NCI-H1417 treated with DMSO at 0.1 percent for 48 hours (cell line): ENCODE measurements at regions not wholly inside any gene's neighbourhood (a gene's known extent, or its start where the extent isn't known, plus 50 kb on each side); places are given as distances from the start of the nearest gene placed in this dataset.
"Not testable (repeated sequence)": the region's sequence is repeated elsewhere in the genome, so short reads cannot be mapped to it uniquely, and the experiment has no call there.

Source experiments
- DNase-seq: peaks from one replicate; lab custom pipeline; 2025; lab: John Stamatoyannopoulos, UW

DNA sequence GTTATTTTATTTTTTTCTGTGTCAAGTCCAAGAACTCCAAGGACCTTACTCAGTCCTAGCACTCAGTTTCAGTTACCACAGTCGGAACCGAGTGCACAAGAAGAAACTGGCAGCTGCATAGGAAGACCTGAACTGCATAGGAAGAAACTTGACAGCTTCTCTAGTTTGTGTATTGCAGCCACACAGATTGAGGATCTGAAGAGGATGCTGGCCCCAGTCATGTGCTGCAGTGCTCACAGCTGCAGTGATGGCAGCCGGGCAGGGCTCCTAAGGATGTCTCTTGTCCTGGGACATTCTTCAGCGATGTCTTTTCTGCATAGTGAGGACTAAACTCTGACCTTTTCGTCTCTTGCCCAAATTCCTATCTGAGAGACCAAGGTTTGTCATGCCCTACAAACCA, 261.2 kb downstream of the STIM2 start:
- no peak for DNase-seq

DNA sequence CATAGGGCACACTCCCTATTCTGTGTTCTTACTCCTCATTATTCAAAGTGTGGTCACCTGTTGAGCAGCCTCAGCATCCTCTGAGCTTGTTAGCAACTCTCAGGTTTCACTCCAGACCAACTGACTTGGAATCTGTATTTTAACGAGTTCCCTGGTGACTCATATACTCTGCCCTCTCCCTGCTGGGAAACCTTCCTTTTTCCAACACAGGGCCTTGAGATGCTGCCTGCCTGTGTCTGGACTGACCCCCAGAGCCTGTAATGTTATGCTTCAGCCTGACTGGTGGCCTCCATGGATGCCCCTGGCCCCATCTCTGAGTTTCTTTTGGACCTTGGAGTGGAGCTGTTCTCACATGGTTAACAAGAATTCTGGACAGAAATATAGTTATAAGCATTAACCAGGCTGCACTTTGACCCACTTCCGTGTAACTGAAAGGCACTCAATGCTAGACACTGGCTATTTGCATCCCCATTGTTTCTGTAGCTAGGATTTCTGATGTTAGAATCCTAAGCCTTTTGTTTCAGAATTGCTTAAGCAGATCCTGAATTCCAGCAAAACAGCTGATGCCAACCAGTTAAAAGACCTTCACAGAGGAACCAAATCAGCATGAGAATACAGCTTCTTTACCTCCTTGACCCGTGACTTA, 262.6 kb downstream of the STIM2 start:
- no peak for DNase-seq

DNA sequence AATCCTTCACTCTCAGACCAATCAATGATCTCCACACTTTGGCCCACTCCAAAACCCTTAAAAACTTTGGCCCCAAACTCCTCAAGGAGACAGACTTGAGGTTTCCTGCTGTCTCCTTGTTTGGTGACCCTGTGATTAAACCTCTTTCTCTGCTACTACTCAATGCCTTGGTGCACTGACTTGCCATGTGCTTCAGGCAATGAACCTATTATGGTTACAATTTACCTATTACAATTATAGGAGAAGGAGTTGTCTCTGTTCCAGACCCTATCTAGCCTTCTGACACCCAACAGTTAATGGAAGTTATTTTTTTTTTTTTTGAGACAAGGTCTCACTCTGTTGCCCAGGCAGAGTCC, 263.1 kb downstream of the STIM2 start:
- DNase-seq: no peak

DNA sequence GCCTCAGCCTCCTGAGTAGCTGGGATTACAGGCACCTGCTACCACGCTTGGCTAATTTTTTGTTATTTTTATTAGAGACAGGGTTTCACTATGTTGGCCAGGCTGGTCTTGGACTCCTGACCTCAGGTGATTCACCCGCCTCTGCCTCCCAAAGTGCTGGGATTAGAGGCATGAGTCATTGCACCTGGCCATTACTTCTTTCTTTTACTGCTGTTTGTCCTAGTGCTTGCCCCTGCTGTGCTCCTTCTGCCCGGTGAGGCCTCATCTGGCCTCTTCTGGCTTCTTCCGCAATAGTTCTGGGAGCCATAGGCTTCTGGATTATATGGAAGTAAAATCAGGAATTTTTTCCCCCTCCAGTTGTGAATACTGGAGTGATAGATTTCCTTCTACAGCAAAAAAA, 266.3 kb downstream of the STIM2 start:
- not testable (repeated sequence) for DNase-seq

DNA sequence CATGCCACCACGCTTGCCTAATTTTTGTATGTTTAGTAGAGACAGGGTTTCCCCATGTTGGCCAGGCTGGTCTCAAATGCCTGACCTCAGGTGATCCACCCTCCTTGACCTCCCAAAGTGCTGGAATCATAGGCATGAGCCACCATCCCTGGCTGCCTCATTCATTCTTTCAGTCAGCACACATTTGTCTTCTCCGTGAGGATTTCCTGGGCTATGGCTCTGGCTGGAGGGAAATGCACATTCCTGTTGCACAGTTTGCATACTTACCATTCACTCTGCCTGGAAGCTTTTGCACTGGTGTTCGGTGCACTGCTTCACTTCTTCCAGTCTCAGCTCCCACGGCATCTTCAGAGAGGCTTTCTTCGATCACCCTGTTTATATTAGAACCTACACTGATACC, 267.8 kb downstream of the STIM2 start:
- DNase-seq: no peak

DNA sequence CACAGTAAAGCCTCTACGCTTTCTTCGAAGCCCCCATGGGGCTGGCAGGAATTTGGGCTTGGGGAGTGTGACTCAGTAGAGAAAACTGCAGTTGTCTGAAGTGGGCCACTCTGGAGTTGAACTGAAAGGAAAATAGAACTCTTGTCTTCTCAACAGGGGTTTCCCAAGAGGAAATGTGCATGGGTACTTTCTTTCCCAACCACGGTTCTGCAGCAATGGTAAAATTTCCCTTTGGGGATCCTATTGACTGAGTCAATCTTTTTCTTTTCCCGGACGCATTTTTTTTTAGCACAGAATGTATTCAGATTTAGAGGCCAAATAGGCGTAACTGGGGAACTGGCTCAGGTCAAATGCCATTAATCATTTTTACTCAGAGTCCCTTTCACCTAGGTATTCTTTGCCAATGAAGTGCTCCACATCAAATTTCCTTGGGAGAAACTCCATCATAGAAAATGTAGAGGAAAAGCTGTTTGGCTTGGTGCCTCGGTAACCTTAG, 269.3 kb downstream of the STIM2 start:
- DNase-seq: no peak

DNA sequence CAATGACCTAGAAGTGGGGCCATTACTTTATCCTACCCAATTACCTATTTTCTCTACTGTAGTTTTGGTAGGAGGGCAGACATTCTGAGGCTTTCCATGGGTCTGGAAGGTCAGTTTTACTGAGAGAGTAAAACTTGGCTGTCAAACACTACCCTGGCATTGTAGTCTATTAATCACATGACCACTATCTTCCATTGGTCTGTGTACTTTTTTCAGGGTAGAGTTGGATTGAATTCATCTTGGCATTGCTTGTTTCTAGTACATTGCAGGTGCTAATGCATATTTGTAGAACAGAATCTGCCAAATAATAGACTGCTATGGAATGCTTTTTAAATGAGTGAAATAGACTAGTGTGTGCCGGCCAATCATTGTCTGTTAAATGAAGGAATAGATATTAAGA, 271.9 kb downstream of the STIM2 start:
- no peak for DNase-seq

DNA sequence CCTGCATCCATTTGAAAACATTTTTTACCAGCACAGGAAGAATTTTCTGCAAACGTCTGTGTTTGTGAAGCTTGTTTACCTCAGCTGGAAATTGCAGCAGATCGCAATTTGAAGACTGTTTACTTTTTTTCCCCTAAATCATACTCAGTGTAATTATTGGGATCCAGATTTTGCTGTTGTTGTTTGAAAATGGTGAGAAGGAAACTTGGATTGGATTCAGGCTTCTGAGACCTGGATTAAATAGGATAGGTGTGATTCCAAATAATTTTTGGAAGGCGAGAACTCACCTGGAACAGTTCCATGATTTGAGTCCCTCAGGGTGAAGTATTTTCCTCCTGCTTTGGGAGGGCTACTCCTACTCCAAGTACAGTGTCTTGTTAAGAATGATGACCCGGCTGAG, 279.8 kb downstream of the STIM2 start:
- DNase-seq: no peak

DNA sequence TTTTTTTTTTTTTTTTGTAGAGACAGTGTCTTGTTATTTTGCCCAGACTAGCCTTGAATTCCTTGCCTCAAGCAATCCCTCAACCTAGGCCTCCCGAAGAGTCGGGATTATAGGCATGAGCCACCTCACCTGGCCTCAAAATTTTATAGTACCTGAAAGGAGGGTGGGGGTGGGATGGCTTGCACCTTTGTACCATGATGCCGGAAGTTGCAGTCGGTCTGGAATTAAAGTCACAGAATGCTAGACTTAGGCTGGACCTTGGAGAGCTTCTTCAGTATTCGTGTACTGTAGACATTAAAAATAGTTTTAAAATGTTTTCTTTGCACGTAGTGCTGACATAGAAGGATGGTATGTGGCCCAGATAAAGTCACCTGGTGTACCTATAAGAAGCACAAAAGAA, 280.9 kb downstream of the STIM2 start:
- DNase-seq: no peak

DNA sequence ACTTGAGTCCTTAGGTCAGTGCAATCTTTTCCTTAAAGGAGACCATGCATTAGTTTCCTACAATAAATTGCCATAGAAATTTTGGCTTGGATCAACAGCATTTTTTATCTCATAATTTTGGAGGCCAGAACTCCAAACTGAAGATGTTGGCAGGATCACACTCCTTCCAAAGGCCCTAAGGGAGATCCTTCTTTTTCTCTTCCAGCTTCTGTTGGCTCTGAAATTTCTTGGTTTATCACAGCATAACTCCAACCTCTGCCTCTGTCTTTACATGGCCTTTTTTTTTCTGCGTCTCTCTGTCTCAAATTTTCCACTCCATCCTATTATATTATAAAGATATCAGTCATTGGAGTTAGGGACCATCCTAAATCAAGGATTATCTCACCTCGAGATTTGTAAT, 282.2 kb downstream of the STIM2 start:
- DNase-seq: no peak

DNA sequence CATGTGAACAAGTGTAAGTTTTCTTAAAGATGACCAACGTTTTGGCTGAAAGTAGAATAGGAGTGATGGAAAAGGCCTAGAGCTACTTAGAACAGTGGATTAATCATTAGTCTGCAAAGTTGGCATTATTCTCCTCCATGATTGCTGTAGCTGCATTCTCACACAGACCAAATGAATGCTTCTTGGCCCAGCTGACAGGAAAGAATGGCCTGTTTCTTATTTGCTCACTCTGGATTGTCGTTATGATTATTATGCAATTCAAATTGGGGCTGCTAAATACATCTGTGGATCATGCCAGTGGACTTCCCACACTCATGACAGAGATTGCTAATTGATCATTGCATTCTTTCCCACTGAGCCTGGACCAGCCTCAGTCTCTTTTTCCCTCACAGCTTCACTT, 285.0 kb downstream of the STIM2 start:
- DNase-seq: no peak

DNA sequence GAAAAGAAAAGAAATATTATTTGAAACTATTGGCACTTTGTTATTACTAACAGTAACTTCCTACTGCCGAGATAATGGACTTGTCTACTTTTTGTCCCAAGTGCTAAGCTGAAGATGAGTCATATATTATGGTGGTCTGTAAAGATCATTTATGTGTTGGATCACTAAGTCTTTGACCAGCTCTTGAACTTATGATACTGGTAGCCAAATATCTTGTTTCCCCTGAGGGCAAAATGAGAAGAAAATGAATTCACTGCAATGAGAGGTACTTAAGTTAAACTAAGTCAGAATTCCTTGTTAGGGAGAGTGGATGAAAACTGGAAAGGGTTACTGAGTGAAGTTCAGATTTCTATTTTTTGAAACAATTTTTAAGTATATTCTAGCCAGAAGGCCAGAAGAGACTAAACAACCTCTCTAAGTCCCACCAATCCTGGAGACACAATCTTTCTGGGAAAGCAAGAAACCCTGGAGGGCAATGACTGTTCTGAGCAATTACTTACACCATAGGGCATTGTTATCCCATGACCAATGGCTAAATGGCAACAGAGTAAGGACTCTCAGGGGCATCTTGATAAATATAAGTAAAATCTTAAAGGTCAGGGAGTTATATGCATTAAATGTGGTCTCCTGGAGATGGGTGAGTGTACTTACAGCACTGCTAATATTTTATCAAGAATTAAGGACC, 287.7 kb downstream of the STIM2 start:
- no peak for DNase-seq

DNA sequence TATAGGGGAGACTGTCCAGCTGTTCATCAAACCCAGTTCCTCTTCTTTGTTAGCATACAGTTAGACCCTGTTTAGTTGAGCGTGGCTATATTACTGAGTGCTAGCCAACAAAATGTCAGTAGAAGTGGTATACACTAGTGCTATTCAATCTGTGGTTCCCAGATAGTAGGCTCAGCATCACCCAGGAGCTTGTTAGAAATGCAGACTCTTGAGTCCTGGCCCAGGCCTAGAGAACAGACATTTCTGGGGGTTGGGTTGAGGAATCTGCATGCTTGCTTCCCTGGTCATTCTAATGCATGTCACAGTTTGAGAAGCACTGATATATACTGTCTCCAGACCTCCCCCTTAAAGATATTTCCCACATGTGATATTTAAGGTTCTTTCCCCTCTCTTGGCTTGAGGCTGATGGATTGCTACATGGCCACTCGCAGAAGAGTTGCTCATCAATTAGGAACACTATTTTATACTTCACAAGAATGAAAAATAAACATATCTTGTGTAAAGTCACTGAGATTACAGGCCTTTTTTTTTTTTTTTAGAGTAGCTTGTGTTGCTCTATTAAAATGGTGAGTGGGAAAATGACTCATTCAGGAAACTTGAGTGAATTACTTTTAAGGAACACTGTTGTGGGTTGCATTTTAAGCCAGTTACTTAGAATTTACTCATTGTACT, 289.0 kb downstream of the STIM2 start:
- DNase-seq: no peak

DNA sequence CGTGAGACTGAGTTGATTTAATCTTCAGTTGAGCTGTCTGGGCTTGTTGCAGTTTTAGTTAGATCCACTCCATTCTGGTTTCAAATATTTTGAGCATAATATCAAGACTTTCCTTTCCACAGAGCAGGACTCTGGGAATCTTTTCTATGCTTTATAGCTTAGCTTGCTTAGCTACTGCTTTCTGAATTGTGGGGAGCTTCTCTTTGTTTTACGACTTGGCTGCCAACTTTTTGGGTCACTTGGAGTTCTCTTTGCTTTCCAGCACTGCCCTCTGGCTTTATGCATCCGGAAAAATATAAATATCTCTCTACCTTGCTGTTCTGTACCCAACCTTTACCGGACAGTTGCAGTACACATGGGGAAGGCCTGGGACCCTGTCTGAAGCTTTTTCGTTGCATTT, 292.1 kb downstream of the STIM2 start:
- DNase-seq: no peak

DNA sequence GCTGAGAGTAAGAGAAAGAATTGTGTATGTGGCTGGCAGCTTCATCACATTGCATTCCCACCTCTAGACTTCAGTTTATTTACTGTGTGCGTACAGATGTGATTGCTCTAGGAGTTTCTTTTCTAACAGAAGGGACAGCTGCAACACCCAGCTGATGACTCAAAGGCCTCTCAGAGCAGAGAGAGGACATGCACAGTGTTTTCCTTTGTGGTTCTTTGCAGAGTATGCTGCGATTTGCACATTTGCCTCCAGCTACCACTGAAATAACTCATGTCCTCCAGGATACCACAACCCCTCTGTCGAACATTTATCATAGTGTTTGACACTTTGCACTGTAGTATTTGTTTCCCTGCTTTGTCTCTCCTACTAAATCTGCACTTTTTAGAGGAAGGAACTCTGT, 294.1 kb downstream of the STIM2 start:
- no peak for DNase-seq

DNA sequence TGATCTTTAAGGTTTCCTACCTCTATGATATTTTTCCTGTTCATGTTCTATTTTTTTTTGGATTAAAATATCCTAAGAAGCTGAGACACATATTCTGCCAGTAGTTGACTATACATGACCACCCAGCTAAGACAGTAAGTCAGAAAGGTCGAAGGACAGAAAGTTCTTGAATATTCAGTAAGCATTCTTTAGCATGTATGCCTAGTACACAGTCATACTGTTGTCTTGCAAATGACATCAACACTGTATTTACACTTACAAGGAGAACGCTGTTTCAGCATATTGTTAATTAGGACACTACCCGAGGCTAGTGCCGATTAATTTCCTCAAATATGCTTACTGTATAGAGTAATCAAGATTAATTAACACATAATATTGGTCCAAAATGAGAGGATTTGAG, 300.6 kb downstream of the STIM2 start:
- no peak for DNase-seq

DNA sequence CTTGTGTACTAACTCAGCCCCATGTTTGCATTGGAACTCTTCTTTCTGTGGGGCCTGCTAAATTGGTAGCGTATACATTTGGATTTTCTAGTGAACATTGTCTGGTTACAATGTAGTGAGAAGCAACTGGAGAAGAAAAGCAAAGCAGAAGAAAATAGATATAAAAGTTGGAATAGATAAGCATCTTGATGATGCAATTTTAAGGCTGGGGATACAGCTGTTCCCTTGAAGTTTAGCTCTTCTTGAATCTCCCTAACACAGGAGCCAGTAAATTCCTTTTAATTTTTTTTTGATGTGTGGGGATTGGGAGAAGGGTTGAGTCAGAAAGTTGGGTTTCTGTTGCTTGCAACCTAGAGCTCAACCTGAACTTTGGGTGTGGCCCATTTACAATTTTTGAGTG, 308.1 kb downstream of the STIM2 start:
- no peak for DNase-seq

DNA sequence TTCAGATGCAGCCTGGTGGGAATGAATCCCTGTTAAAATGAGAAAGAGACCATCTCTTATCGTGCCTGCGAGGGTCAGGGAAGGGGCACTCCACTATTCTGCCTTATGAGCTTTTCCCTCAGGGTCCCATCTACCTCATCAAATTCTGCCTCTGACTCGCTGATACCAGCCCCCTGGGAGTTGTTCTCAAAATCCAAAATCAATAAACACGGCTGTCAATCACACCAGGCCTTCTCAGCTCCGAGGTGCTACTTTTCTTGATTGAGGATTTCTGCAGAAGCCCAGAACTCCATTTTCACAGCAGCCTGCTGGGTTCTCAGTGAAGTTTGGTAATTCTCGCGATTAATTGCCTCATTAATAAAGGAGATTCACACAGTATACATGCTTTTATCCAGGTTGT, 312.6 kb downstream of the STIM2 start:
- no peak for DNase-seq

DNA sequence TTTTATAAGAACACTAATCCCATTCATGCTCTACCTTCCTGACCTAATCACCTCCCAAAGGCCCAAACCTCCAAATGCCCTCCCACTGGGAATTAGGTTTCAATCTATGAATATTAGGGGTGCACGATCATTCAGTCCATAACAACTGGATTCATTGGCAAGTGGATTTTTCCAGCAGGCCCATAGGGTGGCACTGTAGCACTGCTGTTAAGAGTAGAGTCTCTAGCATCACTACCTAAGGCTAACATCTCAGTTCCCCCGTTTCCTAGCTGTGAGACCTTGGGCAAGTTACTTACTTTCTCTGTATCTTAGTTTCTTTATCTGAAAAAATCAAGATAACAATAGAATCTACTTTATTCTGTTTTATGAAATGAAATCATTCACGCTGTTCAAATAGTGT, 315.8 kb downstream of the STIM2 start:
- peak; percentile 39 for DNase-seq

DNA sequence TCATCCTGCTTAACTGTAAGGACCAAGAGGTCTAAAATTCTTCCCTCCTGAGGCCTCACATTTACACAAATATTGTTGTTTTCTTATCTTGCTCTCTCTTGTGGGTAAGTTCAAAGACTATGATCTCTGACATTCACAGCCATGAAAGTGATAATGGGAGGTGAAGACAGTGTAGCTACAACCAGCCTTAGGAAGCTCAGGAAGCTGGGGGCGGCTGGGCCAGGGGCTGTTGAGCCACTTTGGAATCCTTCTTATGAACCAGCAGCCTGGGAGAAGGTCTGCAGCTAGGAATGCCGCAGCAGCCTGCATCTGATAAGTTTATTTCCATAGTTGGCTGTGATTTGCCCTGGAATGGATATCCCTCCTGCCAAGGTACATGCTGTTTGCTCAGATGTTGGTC, 316.2 kb downstream of the STIM2 start:
- DNase-seq: peak; percentile 34

DNA sequence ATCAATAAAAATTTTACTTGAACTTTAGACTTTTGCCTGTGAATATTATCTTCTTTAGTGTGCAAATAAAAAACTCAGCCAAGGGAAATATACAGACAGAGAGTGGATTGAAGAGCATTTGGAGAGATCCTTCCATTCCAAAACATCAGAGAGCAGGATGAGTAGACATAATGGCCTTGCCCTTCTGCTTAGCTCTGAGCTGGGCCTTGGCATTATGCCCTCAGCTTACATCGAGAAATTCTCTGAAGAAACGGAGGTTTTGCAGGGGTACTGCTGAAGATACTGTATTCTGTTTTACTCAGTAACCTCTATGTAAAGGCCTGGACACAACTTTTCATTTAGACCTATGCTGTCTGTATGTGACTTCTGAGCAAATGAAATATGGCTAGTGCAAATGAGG, 317.4 kb downstream of the STIM2 start:
- no peak for DNase-seq

DNA sequence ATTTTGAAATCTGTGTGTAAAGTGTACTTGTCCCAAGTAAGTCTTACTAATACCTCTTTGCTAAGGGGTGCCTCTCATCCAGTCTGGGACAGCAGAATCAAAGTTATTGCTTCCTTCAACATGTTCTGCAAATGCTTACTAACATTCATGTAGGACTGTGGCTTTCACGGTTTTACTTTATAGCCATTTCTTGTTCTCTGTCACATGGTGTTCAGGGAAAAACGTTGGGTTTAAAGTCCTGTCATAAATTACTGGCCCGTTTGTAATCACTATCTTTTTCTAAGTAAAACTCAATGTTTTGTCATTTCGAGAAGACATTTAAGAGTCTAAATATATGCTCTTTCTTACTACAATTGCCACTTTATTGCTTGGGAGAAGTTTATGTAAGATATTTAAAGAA, 321.1 kb downstream of the STIM2 start:
- DNase-seq: no peak

DNA sequence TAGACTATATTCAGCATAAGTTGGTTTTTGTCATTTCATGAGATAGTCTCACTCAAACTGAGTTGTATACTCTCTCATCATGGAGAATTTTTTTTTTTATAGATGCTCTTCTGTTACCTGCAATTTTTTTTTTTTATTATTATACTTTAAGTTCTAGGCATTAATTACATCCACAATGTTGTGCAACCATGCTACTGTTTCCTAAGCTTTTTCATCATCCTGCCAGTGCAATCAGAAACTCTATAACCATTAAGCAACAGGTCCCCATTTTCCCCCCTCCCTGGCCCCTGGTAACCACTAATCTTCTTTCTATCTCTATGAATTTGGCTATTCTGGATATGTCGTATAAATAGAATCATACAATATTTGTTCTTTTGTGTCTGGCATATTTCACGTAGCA, 321.6 kb downstream of the STIM2 start:
- no peak for DNase-seq
